Ascending aorta (tissue), 2 donors: ENCODE measurements at regions not wholly inside any gene's neighbourhood (a gene's known extent, or its start where the extent isn't known, plus 50 kb on each side); places are given as distances from the start of the nearest gene placed in this dataset.

Source experiments
- DNase-seq, 2 donors: peaks; one replicate each; pipeline ENCODE4 v3.0.0-alpha.2; 2019; ENCODE audit warnings: low spot score in 2 of 2
- H3K27ac ChIP-seq, 2 donors: fragments of 200-600 bp; sonication (generic); one replicate each; pipeline ENCODE4 v1.5.1; 2016 to 2017; ENCODE audit warnings: mild to moderate bottlenecking in 1 of 2
- H3K27me3 ChIP-seq: fragments of 200-600 bp; sonication (generic); one replicate; pipeline ENCODE4 v1.5.1; 2017
- H3K36me3 ChIP-seq, 2 donors: fragments of 200-600 bp; sonication (generic); one replicate each; pipeline ENCODE4 v1.5.1; 2016
- H3K4me1 ChIP-seq, 2 donors: fragments of 200-600 bp; sonication (generic); one replicate each; pipeline ENCODE4 v1.5.1; 2016 to 2017; ENCODE audit warnings: mild to moderate bottlenecking in 1 of 2
- H3K4me3 ChIP-seq, 2 donors: fragments of 200-600 bp; sonication (generic); one replicate each; pipeline ENCODE4 v1.5.1; 2016 to 2017; ENCODE audit warnings: mild to moderate bottlenecking in 1 of 2
- H3K9me3 ChIP-seq, 2 donors: fragments of 200-600 bp; sonication (generic); one replicate each; pipeline ENCODE4 v1.5.1; 2016
- CTCF ChIP-seq, 3 experiments: fragments of 200-600 bp in 2 of 3; fragments of 450-650 bp in 1 of 3; sonication (generic) in 2 of 3; IDR thresholded peaks; one replicate each; pipeline ENCODE4 v1.5.1; 2016 to 2019; ENCODE audit warnings: antibody characterized with exemption in 3 of 3, mild to moderate bottlenecking in 1 of 3, moderate library complexity in 1 of 3
- intact Hi-C: fragments of 100-400 bp; cut with DNase I; formaldehyde crosslinking; loops from one replicate; pipeline ENCODE4 v1.15.1; 2023

GRCh38 chr12:74408601-74409166 lies 129.0 kb upstream of the ATXN7L3B start:
- no peak for DNase-seq
- Histone ChIP-seq H3K4me3 (no peak overlapping the region), H3K36me3 (no peaks in the 10 kb centered on the region), H3K27ac (no peak overlapping the region), H3K9me3 (no peaks in the 10 kb centered on the region), H3K27me3 (no peaks in the 10 kb centered on the region), H3K4me1 (no peaks in the 10 kb centered on the region)
- no peak for TF ChIP-seq CTCF (IDR thresholded peaks at IDR 0.05)
- intact Hi-C loops = no loop called here

DNA sequence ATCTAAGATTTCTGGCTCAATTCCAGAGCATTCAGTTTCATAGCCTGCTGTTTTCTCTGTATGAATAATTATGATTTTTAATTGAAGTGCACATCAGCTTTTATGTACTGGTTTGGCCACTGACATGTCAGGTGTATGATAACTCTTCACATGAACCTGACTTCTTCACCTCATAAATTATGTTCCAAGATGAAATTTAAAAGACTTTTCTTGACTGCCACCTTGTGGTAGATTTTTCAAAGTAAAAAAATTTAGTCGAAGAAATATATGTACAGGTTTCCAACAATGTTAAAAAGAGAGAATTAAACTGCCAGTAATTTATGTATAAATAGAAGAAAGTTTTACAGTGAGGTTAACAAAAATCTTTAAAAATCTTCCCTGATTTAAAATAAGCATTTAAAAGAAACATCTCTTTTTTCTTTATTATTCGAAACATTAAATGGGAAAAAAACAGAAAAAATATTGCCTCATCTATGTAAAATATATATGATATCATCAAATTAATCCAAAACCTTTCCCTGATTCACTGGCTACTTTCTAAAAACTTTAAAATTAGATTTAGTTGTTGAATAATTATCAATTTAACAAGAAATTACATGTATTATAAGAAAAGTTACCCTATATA lies 124.9 kb upstream of the ATXN7L3B start:
- TF ChIP-seq CTCF (IDR thresholded peaks at IDR 0.05) = peak in 1 of 3 experiments; percentile 25
- Histone ChIP-seq H3K4me3 (no peak overlapping the region), H3K27me3 (no peaks in the 10 kb centered on the region), H3K36me3 (no peaks in the 10 kb centered on the region), H3K9me3 (no peaks in the 10 kb centered on the region), H3K4me1 (no peaks in the 10 kb centered on the region), H3K27ac (no peak overlapping the region)
- DNase-seq = no peak
- intact Hi-C loops = no loop called here

- DNase-seq = no peak
- no peaks in the 10 kb centered on the region for H3K36me3 ChIP-seq
- no peak overlapping the region for H3K27ac ChIP-seq
- no peaks in the 10 kb centered on the region for H3K4me1 ChIP-seq
- intact Hi-C loops = no loop called here
- peak in 1 of 3 experiments; percentile 9 for TF ChIP-seq CTCF (IDR thresholded peaks at IDR 0.05)
- no peaks in the 10 kb centered on the region for H3K27me3 ChIP-seq
- no peak overlapping the region for H3K4me3 ChIP-seq
- no peaks in the 10 kb centered on the region for H3K9me3 ChIP-seq
Observed at GRCh38 chr12:74415633-74416032, 122.0 kb upstream of the ATXN7L3B start.

GRCh38 chr12:74418573-74418972 lies 119.1 kb upstream of the ATXN7L3B start:
- no peak overlapping the region for H3K27ac ChIP-seq
- no peak overlapping the region for H3K4me3 ChIP-seq
- no peak for TF ChIP-seq CTCF (IDR thresholded peaks at IDR 0.05)
- no peak for DNase-seq
- no peaks in the 10 kb centered on the region for H3K4me1 ChIP-seq
- no peaks in the 10 kb centered on the region for H3K27me3 ChIP-seq
- no peaks in the 10 kb centered on the region for H3K36me3 ChIP-seq
- H3K9me3 ChIP-seq = no peaks in the 10 kb centered on the region
- intact Hi-C loops = no loop called here

GRCh38 chr12:74424778-74425177 lies 112.9 kb upstream of the ATXN7L3B start:
- no peaks in the 10 kb centered on the region for H3K27me3 ChIP-seq
- no peak overlapping the region for H3K27ac ChIP-seq
- no peak overlapping the region for H3K4me3 ChIP-seq
- no peak for DNase-seq
- no peaks in the 10 kb centered on the region for H3K9me3 ChIP-seq
- intact Hi-C loops = no loop called here
- H3K4me1 ChIP-seq = no peaks in the 10 kb centered on the region
- no peak for TF ChIP-seq CTCF (IDR thresholded peaks at IDR 0.05)
- no peaks in the 10 kb centered on the region for H3K36me3 ChIP-seq
